WI38 (cell line): ENCODE measurements at regions not wholly inside any gene's neighbourhood (a gene's known extent, or its start where the extent isn't known, plus 50 kb on each side); places are given as distances from the start of the nearest gene placed in this dataset.
A peak's percentile ranks its signal among the peaks of the same experiment; 100 is the strongest.

Source experiments
- H3K4me3 ChIP-seq: 2 replicates; pipeline ENCODE4 v1.5.1; 2011; ENCODE audit warnings: low read depth, mild to moderate bottlenecking, control low read depth, low read length
- TF ChIP-seq, protein P1 (sequence below): IDR thresholded peaks from 2 replicates; pipeline ENCODE4 v1.5.1; 2012; ENCODE audit warnings: low read depth, mild to moderate bottlenecking, control low read depth, low read length

DNA sequence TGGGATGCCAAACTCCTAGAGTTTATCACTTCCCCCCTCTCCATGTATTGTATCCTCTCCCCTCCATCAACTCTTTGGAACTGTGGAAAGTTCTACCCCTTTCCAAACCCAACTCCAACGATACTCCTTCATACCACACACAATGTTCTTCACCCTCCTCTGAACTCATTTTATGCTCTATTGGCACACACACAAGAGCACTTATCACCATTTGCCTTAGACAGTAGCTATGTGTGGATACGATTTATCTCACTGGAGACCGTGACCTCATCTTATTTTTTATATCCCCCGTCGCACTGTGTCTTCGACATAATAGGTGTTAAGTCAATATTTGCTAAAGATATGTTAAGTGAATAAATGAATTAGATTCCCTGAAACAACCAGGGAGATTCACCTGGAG lies 316.5 kb upstream of the PROK2 start:
- TF ChIP-seq, protein P1, sequence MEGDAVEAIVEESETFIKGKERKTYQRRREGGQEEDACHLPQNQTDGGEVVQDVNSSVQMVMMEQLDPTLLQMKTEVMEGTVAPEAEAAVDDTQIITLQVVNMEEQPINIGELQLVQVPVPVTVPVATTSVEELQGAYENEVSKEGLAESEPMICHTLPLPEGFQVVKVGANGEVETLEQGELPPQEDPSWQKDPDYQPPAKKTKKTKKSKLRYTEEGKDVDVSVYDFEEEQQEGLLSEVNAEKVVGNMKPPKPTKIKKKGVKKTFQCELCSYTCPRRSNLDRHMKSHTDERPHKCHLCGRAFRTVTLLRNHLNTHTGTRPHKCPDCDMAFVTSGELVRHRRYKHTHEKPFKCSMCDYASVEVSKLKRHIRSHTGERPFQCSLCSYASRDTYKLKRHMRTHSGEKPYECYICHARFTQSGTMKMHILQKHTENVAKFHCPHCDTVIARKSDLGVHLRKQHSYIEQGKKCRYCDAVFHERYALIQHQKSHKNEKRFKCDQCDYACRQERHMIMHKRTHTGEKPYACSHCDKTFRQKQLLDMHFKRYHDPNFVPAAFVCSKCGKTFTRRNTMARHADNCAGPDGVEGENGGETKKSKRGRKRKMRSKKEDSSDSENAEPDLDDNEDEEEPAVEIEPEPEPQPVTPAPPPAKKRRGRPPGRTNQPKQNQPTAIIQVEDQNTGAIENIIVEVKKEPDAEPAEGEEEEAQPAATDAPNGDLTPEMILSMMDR: no peak
- no peak overlapping the region for H3K4me3 ChIP-seq

DNA sequence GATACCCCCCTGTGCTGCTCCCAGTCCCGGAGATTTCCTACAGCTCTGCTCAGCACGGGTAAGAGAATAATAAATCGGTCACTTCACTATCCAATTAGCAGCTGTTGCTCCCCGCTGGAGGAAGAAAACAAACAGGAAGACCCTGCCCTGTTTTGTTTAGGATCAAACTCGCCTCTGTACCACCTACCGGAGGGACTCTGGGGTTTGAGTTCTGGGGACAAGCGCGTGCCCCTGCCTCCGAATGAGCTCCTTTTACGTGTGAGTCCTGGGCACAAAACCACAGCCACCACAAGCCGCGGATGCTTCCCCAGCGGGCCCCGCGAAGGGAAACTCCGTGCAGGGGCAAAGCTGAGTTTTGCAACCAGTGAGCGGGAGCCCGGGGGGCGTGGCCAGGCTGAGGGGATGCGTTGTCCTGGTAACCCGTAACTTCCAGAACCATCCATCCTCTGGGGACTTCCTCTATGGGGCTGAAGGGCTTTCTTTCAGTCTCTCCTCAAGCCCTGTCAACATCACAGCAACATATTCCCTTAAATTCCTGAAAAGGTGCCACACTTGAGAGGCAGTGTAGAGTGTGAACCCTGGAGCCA lies 315.7 kb upstream of the PROK2 start:
- TF ChIP-seq, protein P1: no peak
- peak overlapping the region; percentile 14 for H3K4me3 ChIP-seq

DNA sequence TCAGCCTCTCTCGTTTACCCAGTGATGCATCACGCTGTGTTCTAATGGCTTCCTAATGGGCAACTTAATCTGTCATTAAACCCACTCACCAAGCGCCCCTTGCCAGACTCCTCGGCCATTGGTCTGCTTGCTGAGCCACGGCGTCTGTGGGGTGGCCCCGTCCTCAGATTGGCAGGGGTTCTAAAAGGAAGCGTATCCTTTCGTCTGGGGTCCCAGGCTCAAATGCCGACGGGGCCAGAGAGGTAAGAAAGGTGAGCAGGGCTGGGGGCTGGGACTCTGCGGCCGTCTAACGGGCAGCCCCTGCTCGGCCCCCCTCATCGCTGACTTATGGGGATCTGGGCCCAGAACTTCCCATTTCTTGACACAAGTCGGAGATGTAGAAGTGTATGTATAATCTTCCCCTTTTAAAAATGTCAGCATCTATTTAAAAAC lies 315.1 kb upstream of the PROK2 start:
- H3K4me3 ChIP-seq: no peak overlapping the region; the same call in 1 of the 2 replicates

DNA sequence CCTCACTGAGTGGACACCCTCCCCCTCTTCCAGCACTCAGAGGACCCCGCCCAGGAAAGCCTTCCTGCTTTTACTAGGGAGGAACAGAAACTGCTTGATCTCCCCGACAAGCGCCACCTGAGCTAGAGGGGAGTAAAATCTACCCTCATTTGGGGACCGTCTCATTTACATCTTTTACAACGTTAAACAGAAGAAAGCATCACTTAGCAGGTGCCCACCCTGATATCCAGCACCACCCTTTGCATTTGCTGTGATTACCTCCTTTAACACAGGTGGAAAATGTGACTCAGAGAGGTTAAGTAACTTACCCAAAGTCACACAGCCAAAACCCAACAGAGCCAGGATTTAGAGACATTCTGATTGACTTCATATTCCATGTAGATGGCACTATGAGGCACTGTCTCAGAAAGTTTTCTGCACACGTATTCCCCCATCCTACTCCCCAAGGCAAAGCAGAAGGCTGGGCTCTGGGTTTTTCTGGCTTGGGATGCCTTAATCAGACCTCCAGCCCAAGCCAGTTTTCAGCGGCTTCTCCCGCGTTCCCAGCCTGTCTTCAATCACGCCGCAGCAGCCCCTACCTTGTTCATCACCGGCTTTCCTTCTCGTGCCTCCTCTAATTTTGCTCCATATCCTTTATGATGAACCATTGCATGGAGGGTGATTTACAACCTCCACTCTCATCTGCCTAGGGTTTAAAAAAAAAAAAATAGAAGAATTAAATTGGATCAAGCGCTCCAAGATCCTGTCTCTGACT lies 314.6 kb upstream of the PROK2 start:
- H3K4me3 ChIP-seq: no peak overlapping the region
- TF ChIP-seq, protein P1: no peak

More for the DNA sequence above, 315.1 kb upstream of the PROK2 start:
- TF ChIP-seq, protein P1: no peak

DNA sequence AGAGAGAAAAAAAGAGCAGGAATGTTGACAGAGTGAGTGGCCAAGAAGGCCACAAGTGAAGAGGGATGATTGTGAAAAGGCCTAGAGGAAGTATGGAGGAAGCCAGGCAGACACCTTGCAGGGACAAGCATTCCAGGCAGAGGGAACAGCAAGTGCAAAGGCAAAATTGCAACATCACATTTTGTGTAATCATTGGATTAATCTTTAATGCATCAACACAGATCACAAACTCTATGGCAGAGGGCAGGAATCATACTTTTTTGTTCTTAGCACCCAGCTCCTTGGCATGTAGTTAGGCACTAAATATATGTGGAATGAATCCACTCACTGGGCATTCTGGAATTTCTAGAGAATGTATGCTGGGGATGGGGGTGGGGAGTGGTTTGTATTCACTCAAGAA lies 312.1 kb upstream of the PROK2 start:
- no peak overlapping the region for H3K4me3 ChIP-seq
- TF ChIP-seq, protein P1: no peak

DNA sequence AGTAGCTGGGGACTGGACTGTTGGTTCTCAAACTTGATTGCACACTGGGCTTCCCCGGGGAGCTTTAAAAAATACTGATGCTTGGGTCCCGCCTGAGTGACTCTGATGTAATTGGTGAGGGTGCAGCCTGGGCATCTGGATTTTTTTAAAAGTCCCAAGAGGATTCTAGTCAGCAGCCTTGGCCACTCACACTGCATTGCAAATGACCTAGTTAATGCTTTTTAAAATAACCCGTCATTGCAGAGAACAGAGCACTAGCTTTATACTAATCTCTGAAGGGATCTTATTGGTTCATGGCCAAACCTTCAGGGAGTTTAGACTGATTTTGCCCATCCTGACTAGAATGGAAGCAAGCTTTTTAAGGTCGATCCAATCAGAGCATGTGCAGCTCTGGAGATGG lies 310.6 kb upstream of the PROK2 start:
- TF ChIP-seq, protein P1: no peak
- no peak overlapping the region for H3K4me3 ChIP-seq

DNA sequence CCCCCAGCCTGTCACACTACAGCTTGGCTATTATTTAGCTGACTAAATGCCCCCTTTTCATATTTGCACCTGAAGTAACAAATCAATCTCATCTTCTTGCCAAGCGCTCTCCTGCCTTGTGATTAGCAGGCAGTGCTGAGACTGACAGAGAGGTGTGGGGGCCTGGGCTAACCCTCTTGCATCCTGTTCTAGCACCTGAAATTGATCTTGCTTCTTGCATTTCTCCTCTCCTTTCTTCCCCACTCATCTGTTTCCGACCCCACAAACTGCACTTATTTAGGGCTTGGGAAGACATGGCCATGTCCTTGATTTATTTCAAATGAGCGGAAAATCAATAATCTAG lies 309.0 kb upstream of the PROK2 start:
- TF ChIP-seq, protein P1: no peak
- no peak overlapping the region for H3K4me3 ChIP-seq
